Adrenal gland (tissue), 9 donors: ENCODE measurements at regions not wholly inside any gene's neighbourhood (a gene's known extent, or its start where the extent isn't known, plus 50 kb on each side); places are given as distances from the start of the nearest gene placed in this dataset.

Experiments used
- DNase-seq, 7 donors: peaks; one replicate each; pipeline ENCODE4 v3.0.0-alpha.2; 2019 to 2020
- H3K27ac ChIP-seq, 5 donors: fragments of 200-600 bp; sonication (generic) in 4 of 5; 1 replicate in 3 of 5; 2 replicates in 2 of 5; pipeline versions ENCODE4 v1.5.1 to v1.8.0; 2016 to 2020; ENCODE audit warnings: mild to moderate bottlenecking in 1 of 5
- H3K27me3 ChIP-seq: fragments of 200-600 bp; 2 replicates; pipeline ENCODE4 v1.8.0; 2021
- H3K36me3 ChIP-seq, 2 donors: fragments of 200-600 bp; replicated peaks in 1 of 2; 1 replicate in 1 of 2; 2 replicates in 1 of 2; pipeline versions ENCODE4 v1.5.1 to v1.8.0; 2018 to 2022
- H3K4me1 ChIP-seq, 2 donors: fragments of 200-600 bp; replicated peaks in 1 of 2; 1 replicate in 1 of 2; 2 replicates in 1 of 2; pipeline versions ENCODE4 v1.5.1 to v1.8.0; 2018 to 2021
- H3K4me3 ChIP-seq, 4 donors: fragments of 200-600 bp; sonication (generic) in 3 of 4; one replicate each; pipeline ENCODE4 v1.5.1; 2016 to 2018
- H3K9me3 ChIP-seq, 3 donors: fragments of 200-600 bp; sonication (generic) in 1 of 3; replicated peaks in 1 of 3; 1 replicate in 2 of 3; 2 replicates in 1 of 3; pipeline versions ENCODE4 v1.5.1 to v1.8.0; 2016 to 2021
- CTCF ChIP-seq, 6 experiments: fragments of 450-650 bp in 4 of 6; fragments of 200-600 bp in 2 of 6; sonication (generic) in 1 of 6; IDR thresholded peaks; 1 replicate in 5 of 6; 2 replicates in 1 of 6; pipeline versions ENCODE4 v1.5.1 to v1.8.0; 2016 to 2021; ENCODE audit warnings: antibody characterized with exemption in 6 of 6, mild to moderate bottlenecking in 2 of 6, moderate library complexity in 1 of 6
- POLR2A ChIP-seq, 2 donors: fragments of 450-650 bp; IDR thresholded peaks; one replicate each; pipeline ENCODE4 v1.6.1; 2017; ENCODE audit warnings: antibody characterized with exemption in 2 of 2, mild to moderate bottlenecking in 2 of 2, moderate library complexity in 1 of 2
- WGBS, 4 donors: extraction: QIAGEN DNeasy Blood & Tissue Kit in 2 of 4; methylation state at CpG; one replicate each; pipeline versions ENCODE4 v1.1.5 to v1.1.7; 2013 to 2017; 5-methylcytosine and 5-hydroxymethylcytosine counted together
- intact Hi-C, 2 donors: fragments of 100-400 bp; cut with DNase I; formaldehyde crosslinking; loops; one replicate each; pipeline versions ENCODE4 v1.14.1 to v1.15.0; 2022 to 2023
- donor health status: healthy with polysubstance abuse.
- donor health status: Bipolar disorder and iron deficiency.
- donor health status: DM: yes; HTN: yes; CAD: no.
- donor health status: DM: no; HTN: no; CAD: no.
- donor health status: DM: no; HTN: no; CAD: no.

- H3K4me1 ChIP-seq: peaks cover 0 to 8% of the 10 kb centered on the region in 2 donors
- no peak for TF ChIP-seq CTCF (IDR thresholded peaks at IDR 0.05)
- TF ChIP-seq POLR2A (IDR thresholded peaks at IDR 0.05): no peak
- peak overlapping the region in 1 of 5 donors; percentile 18 for H3K27ac ChIP-seq
- no peaks in the 10 kb centered on the region for H3K27me3 ChIP-seq
- H3K36me3 ChIP-seq: no peaks in the 10 kb centered on the region
- 20 to 28% (median 22%) methylated on average over 6 of the region's 6 CpGs for WGBS, 4 donors
- no peaks in the 10 kb centered on the region for H3K9me3 ChIP-seq
- DNase-seq: no peak
- no peak overlapping the region for H3K4me3 ChIP-seq
- intact Hi-C loops: loop anchor here (5.0 to 10.0 kb wide), 5 partner anchors 74 to 249 kb away; partner anchors contain the start of gene SMAD6 (in 1 of the 2)
These were observed 148.9 kb downstream of the SMAD6 start for GRCh38 chr15:66850996-66851310.

DNA sequence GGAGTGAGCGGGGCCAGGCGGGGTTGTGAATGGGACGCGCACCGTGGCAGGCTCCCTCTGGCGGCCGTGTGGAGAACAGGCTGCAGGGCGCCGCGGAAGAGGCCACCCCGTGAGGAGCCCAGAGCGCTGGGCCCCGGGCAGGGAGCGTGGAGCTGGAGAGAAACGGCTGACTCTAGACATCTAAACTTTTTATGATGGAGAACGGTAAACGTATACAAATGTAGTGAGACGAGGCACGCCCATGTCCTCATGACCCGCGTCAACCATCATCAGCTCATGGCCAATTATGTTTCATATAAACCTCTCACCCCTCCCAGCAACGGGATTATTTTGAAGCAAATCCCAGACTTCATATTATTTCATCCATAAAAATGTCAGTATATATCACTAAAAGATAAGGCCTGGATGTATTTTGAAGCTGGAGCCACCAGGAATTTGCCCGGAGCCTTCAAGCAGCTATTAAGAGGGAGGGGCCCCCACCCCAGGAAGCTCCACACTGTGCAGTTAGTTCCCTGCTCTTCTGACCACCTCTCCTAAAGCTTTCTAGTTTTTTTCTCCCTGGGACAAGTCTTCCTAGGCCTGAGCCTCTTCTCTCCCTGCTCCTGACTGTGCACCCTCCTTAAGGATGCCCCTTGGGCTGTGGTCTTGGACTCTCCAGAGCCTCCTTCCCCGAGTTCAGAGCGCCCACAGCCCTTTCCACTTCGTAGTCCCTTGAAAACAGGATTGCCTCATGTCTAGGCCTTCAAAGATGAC is 149.5 kb downstream of the SMAD6 start:
- Histone ChIP-seq H3K36me3 (no peaks in the 10 kb centered on the region), H3K27me3 (no peaks in the 10 kb centered on the region), H3K4me3 (no peak overlapping the region), H3K9me3 (no peaks in the 10 kb centered on the region), H3K4me1 (peaks cover 0 to 8% of the 10 kb centered on the region in 2 donors), H3K27ac (peak overlapping the region in 1 of 5 donors; percentile 18)
- peak; percentile 94 to 98 (median 96) for TF ChIP-seq CTCF (IDR thresholded peaks at IDR 0.05)
- no peak for TF ChIP-seq POLR2A (IDR thresholded peaks at IDR 0.05)
- peak; percentile 82 to 93 (median 91) for DNase-seq
- WGBS, 4 donors: 17 to 28% (median 20%) methylated on average over 20 to 26 of the region's 26 CpGs
- intact Hi-C loops: loop anchor here (5.0 to 10.0 kb wide), 5 partner anchors 74 to 249 kb away; partner anchors contain the start of gene SMAD6 (in 1 of the 2)

DNA sequence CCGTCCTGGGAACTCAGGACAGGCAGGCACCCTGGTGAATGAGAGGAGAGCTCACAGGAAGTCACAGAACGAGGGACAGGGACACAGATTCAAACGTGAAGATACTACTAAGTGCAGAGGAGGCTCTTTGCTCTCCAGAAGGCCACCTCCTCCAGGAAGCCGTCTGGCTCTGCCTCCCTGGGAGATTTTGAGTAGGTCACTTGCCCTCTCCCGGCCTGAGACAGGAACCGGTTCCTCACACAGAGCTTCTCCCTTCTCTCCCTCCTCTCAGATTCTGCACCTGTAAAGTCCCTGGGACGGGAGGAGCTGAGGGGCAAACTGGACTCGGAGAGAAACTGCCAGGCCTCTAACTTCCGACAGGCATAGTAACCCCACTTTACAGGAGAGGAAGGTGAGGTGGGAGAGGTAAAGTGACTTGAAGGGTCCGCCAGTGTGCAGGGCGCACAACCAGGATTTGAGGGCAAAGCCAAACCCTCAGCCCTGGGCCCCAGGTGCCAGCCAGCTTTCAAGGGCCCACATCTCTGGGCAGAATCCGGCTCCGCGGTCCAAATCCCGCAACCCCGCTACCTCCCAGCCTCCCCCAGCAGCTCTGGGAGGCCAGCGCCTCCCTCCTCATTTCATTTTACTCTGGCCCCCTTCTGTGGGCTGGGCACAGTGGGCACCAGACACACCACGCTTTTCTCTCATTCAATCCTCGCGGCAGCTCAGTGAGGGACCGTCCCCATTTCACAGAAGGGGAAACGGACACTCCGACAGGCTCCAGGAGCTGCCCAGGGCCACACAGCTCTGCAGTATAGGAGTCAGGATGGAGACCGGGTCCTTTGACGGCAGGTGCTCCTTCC is 150.2 kb downstream of the SMAD6 start:
- intact Hi-C loops: loop anchor here (5.0 to 10.0 kb wide), 5 partner anchors 75 to 250 kb away; partner anchors contain the start of gene SMAD6 (in 1 of the 2)
- Histone ChIP-seq H3K27me3 (no peaks in the 10 kb centered on the region), H3K36me3 (no peaks in the 10 kb centered on the region), H3K9me3 (no peaks in the 10 kb centered on the region), H3K4me3 (no peak overlapping the region), H3K27ac (peak overlapping the region in 1 of 5 donors; percentile 1), H3K4me1 (peaks cover 0 to 8% of the 10 kb centered on the region in 2 donors)
- DNase-seq: peak in 2 of 7 donors; percentile 23 to 42
- no peak for TF ChIP-seq POLR2A (IDR thresholded peaks at IDR 0.05)
- no peak for TF ChIP-seq CTCF (IDR thresholded peaks at IDR 0.05)
- 86 to 92% (median 89%) methylated on average over 19 to 25 of the region's 25 CpGs for WGBS, 4 donors
